ENCODE measurements at regions not wholly inside any gene's neighbourhood (a gene's known extent, or its start where the extent isn't known, plus 50 kb on each side); places are given as distances from the start of the nearest gene placed in this dataset.

GRCh38 chr4:24672880-24673279 lies 88.5 kb upstream of the DHX15 start:
- DNase-seq (no peak), ATAC-seq (ENCODE audit: low read depth) (no peak)
- no TSS peak for BruUV-seq (replicated peaks)
- H3K9ac ChIP-seq (ENCODE audit: low read depth, low read length) = no peak overlapping the region
- H2BK5ac ChIP-seq (ENCODE audit: low read depth, low read length, poor library complexity, severe bottlenecking) = no peak overlapping the region
- H3K23ac ChIP-seq (ENCODE audit: low read depth, low read length) = no peak overlapping the region
- no peak overlapping the region for H2BK20ac ChIP-seq (ENCODE audit: low read depth, low read length)
- H3K14ac ChIP-seq (replicated peaks; ENCODE audit: low read depth, low read length) = no peak overlapping the region
- no peak overlapping the region for H2BK120ac ChIP-seq (ENCODE audit: low read depth, low read length)
- H2BK15ac ChIP-seq (ENCODE audit: low read depth, low read length) = no peak overlapping the region
- H4K5ac ChIP-seq (ENCODE audit: low read depth, low read length) = no peak overlapping the region
- H2AK9ac ChIP-seq (replicated peaks; ENCODE audit: low read depth, low read length, poor library complexity) = no peak overlapping the region
- no peak overlapping the region for H2AFZ ChIP-seq (replicated peaks; ENCODE audit: low read length, poor library complexity)
- intact Hi-C loops (cut with micrococcal nuclease) (no loop called here), dilution Hi-C loops (cut with HindIII; ENCODE audit: low sequenced_read_pairs, unreplicated experiment) (no loop called here), in situ Hi-C loops (cut with MboI; ENCODE audit: low sequenced_read_pairs) (no loop called here)
- no peak overlapping the region for H3K27ac ChIP-seq (ENCODE audit: insufficient read depth, low read length)
- H3K79me1 ChIP-seq (ENCODE audit: low read depth in 1 of 2, low read length in 2 of 2) = no peaks in the 10 kb centered on the region
- no peak overlapping the region for H4K8ac ChIP-seq (ENCODE audit: low read depth in 2 of 2, low read length in 2 of 2)
- H4K20me1 ChIP-seq (ENCODE audit: insufficient read depth, low read length) = no peaks in the 10 kb centered on the region
- no peaks in the 10 kb centered on the region for H3K36me3 ChIP-seq (ENCODE audit: control insufficient read depth, insufficient read depth, low read length)
- H3K9me1 ChIP-seq (ENCODE audit: insufficient read depth, low read length) = no peaks in the 10 kb centered on the region
- peaks cover 20% of the 10 kb centered on the region; the same call in 1 of the 2 replicates for H3K27me3 ChIP-seq (ENCODE audit: control insufficient read depth, insufficient read depth, low read length)
- H3K56ac ChIP-seq (ENCODE audit: extremely low read depth, insufficient read depth, low read length) = no peak overlapping the region
- no peak overlapping the region for H3K4me3 ChIP-seq (ENCODE audit: insufficient read depth, low read depth, low read length)
- no peaks in the 10 kb centered on the region for H3K4me1 ChIP-seq (ENCODE audit: control insufficient read depth, insufficient read depth, low read length)
- peaks cover 4% of the 10 kb centered on the region; the same call in 1 of the 2 replicates for H3K9me3 ChIP-seq (ENCODE audit: control insufficient read depth, insufficient read depth, low read length)
- no peak overlapping the region for H3K4me2 ChIP-seq (ENCODE audit: low read depth, low read length)
- POLR2A ChIA-PET (ENCODE audit: unreplicated experiment) = no interaction called here
- H4K91ac ChIP-seq (ENCODE audit: insufficient read depth, low read depth, low read length) = no peak overlapping the region
- TF ChIP-seq CTCF (conservative IDR thresholded peaks at IDR 0.05; ENCODE audit: low read depth, low read length) = no peak
- TF ChIP-seq CHD1 (IDR thresholded peaks at IDR 0.05; ENCODE audit: low read depth, low read length) = no peak
- TF ChIP-seq RAD21 (IDR thresholded peaks at IDR 0.05; ENCODE audit: low read length) = no peak
- TF ChIP-seq SMC3 (IDR thresholded peaks at IDR 0.05; ENCODE audit: low read depth, low read length) = no peak
- TF ChIP-seq MAZ (IDR thresholded peaks at IDR 0.05; ENCODE audit: borderline replicate concordance, low read depth, low read length) = no peak
- no peak for TF ChIP-seq USF2 (IDR thresholded peaks at IDR 0.05; ENCODE audit: low read depth, low read length)
- no peak for TF ChIP-seq FOS (IDR thresholded peaks at IDR 0.05; ENCODE audit: low read depth, low read length)
- no peak for TF ChIP-seq ELK1 (IDR thresholded peaks at IDR 0.05; ENCODE audit: borderline replicate concordance, low read depth, low read length)
- TF ChIP-seq MXI1 (IDR thresholded peaks at IDR 0.05; ENCODE audit: borderline replicate concordance, low read depth, low read length) = no peak
- no peak for TF ChIP-seq CEBPB (IDR thresholded peaks at IDR 0.05; ENCODE audit: low read depth, low read length)
- no peak for TF ChIP-seq BHLHE40 (IDR thresholded peaks at IDR 0.05; ENCODE audit: low read depth, low read length)
- TF ChIP-seq NFE2L2 (IDR thresholded peaks at IDR 0.05; ENCODE audit: low read depth, low read length) = no peak
- no peak for TF ChIP-seq RCOR1 (IDR thresholded peaks at IDR 0.05; ENCODE audit: insufficient replicate concordance, low read length)
- TF ChIP-seq POLR2A (IDR thresholded peaks at IDR 0.05; ENCODE audit: low read depth, low read length) = no peak
- TF ChIP-seq RFX5 (IDR thresholded peaks at IDR 0.05; ENCODE audit: low read depth, low read length) = no peak
- TF ChIP-seq MAFK (IDR thresholded peaks at IDR 0.05; ENCODE audit: low read depth, low read length) = no peak
- H2AK5ac ChIP-seq (ENCODE audit: low read depth, low read length) = no peak overlapping the region
- WGBS, 2 experiments (ENCODE audit: extremely low coverage in 2 of 2, insufficient read length in 1 of 2) = 68% methylated on average over 5 of the region's 8 CpGs; no CpG with 5 or more reads in 1 of the 2 experiments
- CTCF ChIA-PET = no interaction called here
- no peak overlapping the region for H3K18ac ChIP-seq (ENCODE audit: low read depth, low read length)
- H3K4ac ChIP-seq (ENCODE audit: low read depth, low read length) = no peak overlapping the region

Data from IMR-90 (cell line).